HEK293 (cell line): ENCODE measurements at regions not wholly inside any gene's neighbourhood (a gene's known extent, or its start where the extent isn't known, plus 50 kb on each side); places are given as distances from the start of the nearest gene placed in this dataset.

Experiments
- ZNF155 ChIP-seq: fragments of 450-650 bp; formaldehyde crosslinking; IDR thresholded peaks from 2 replicates; pipeline ENCODE4 v1.5.1; 2016; ENCODE audit warnings: missing biosample characterization, missing genetic modification characterization
- ZNF24 ChIP-seq: fragments of 450-650 bp; formaldehyde crosslinking; IDR thresholded peaks from 2 replicates; pipeline ENCODE4 v1.5.1; 2016; ENCODE audit warnings: missing biosample characterization, missing genetic modification characterization
- ZNF274 ChIP-seq, 2 experiments: fragments of 200-500 bp in 1 of 2; fragments of 450-650 bp in 1 of 2; sonication (Bioruptor generic) in 1 of 2; formaldehyde crosslinking in 1 of 2; IDR thresholded peaks; 2 replicates each; pipeline versions ENCODE4 v1.5.1 to v1.6.1; 2014 to 2016; ENCODE audit warnings: borderline replicate concordance in 1 of 2, inconsistent platforms in 1 of 2, low read length in 1 of 2, missing biosample characterization in 1 of 2, missing genetic modification characterization in 1 of 2
- ZNF433 ChIP-seq: fragments of 450-650 bp; formaldehyde crosslinking; IDR thresholded peaks from 2 replicates; pipeline ENCODE4 v1.5.1; 2016; ENCODE audit warnings: missing biosample characterization, missing genetic modification characterization, low read depth
- ZNF670 ChIP-seq: fragments of 450-650 bp; formaldehyde crosslinking; IDR thresholded peaks from 2 replicates; pipeline ENCODE4 v1.5.1; 2016; ENCODE audit warnings: missing biosample characterization, missing genetic modification characterization, low read depth
- ZNF776 ChIP-seq: fragments of 450-650 bp; formaldehyde crosslinking; IDR thresholded peaks from 2 replicates; pipeline ENCODE4 v1.5.0; 2017; ENCODE audit warnings: missing biosample characterization, missing genetic modification characterization, borderline replicate concordance
- TF ChIP-seq, protein P1 (sequence below): fragments of 450-650 bp; formaldehyde crosslinking; IDR thresholded peaks from 2 replicates; pipeline ENCODE4 v1.5.1; 2016; ENCODE audit warnings: missing biosample characterization, missing genetic modification characterization
- TF ChIP-seq, protein P2 (sequence below): fragments of 450-650 bp; formaldehyde crosslinking; IDR thresholded peaks from 2 replicates; pipeline ENCODE4 v1.5.1; 2016; ENCODE audit warnings: missing biosample characterization, missing genetic modification characterization
- TF ChIP-seq, protein P3 (sequence below): fragments of 450-650 bp; formaldehyde crosslinking; IDR thresholded peaks from 2 replicates; pipeline ENCODE4 v1.5.1; 2016; ENCODE audit warnings: missing biosample characterization, missing genetic modification characterization
- TF ChIP-seq, protein P4 (sequence below): fragments of 450-650 bp; formaldehyde crosslinking; IDR thresholded peaks from 2 replicates; pipeline ENCODE4 v1.5.1; 2016; ENCODE audit warnings: missing biosample characterization, missing genetic modification characterization

DNA sequence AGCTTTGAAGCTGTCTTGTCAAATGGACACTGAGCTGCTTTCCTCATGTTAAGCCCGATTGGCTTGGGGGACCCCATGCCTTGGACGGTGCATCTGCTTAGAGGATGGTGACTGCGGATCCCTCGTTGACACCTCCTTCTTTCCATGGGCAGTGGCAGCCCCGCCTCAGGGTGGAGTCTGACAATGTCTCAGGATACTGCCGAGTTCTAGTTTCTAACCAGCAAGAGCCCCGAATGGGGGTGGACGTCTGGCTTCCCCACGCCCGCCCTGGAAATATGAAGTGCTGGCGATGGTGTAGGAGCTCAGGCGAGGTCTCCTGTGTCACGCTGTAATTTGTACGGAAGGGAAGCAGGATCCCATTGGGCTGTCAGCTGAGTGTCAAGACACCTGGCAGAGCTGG is 106.2 kb upstream of the CTBP2 start:
- TF ChIP-seq ZNF670 (tag by site-specific recombination) = no peak
- TF ChIP-seq ZNF776 (tag by site-specific recombination) = no peak
- no peak for TF ChIP-seq ZNF155 (tag by site-specific recombination)
- TF ChIP-seq, protein P1, sequence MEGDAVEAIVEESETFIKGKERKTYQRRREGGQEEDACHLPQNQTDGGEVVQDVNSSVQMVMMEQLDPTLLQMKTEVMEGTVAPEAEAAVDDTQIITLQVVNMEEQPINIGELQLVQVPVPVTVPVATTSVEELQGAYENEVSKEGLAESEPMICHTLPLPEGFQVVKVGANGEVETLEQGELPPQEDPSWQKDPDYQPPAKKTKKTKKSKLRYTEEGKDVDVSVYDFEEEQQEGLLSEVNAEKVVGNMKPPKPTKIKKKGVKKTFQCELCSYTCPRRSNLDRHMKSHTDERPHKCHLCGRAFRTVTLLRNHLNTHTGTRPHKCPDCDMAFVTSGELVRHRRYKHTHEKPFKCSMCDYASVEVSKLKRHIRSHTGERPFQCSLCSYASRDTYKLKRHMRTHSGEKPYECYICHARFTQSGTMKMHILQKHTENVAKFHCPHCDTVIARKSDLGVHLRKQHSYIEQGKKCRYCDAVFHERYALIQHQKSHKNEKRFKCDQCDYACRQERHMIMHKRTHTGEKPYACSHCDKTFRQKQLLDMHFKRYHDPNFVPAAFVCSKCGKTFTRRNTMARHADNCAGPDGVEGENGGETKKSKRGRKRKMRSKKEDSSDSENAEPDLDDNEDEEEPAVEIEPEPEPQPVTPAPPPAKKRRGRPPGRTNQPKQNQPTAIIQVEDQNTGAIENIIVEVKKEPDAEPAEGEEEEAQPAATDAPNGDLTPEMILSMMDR (tag by site-specific recombination) = no peak
- TF ChIP-seq, protein P2, sequence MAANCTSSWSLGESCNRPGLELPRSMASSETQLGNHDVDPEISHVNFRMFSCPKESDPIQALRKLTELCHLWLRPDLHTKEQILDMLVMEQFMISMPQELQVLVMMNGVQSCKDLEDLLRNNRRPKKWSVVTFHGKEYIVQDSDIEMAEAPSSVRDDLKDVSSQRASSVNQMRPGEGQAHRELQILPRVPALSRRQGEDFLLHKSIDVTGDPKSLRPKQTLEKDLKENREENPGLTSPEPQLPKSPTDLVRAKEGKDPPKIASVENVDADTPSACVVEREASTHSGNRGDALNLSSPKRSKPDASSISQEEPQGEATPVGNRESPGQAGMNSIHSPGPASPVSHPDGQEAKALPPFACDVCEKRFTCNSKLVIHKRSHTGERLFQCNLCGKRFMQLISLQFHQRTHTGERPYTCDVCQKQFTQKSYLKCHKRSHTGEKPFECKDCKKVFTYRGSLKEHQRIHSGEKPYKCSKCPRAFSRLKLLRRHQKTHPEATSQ (tag by site-specific recombination) = no peak
- TF ChIP-seq ZNF24 (tag by site-specific recombination) = no peak
- TF ChIP-seq, protein P3, sequence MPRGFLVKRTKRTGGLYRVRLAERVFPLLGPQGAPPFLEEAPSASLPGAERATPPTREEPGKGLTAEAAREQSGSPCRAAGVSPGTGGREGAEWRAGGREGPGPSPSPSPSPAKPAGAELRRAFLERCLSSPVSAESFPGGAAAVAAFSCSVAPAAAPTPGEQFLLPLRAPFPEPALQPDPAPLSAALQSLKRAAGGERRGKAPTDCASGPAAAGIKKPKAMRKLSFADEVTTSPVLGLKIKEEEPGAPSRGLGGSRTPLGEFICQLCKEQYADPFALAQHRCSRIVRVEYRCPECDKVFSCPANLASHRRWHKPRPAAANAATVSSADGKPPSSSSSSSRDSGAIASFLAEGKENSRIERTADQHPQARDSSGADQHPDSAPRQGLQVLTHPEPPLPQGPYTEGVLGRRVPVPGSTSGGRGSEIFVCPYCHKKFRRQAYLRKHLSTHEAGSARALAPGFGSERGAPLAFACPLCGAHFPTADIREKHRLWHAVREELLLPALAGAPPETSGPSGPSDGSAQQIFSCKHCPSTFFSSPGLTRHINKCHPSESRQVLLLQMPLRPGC (tag by site-specific recombination) = no peak
- TF ChIP-seq ZNF274 (IDR thresholded peaks at IDR 0.05; ENCODE audit: low read length) = no peak
- TF ChIP-seq ZNF274 (tag by site-specific recombination; IDR thresholded peaks at IDR 0.05; ENCODE audit: borderline replicate concordance) = no peak
- TF ChIP-seq, protein P4, sequence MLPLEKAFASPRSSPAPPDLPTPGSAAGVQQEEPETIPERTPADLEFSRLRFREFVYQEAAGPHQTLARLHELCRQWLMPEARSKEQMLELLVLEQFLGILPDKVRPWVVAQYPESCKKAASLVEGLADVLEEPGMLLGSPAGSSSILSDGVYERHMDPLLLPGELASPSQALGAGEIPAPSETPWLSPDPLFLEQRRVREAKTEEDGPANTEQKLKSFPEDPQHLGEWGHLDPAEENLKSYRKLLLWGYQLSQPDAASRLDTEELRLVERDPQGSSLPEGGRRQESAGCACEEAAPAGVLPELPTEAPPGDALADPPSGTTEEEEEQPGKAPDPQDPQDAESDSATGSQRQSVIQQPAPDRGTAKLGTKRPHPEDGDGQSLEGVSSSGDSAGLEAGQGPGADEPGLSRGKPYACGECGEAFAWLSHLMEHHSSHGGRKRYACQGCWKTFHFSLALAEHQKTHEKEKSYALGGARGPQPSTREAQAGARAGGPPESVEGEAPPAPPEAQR = no peak
- TF ChIP-seq ZNF433 (tag by site-specific recombination) = no peak
